ENCODE measurements at regions not wholly inside any gene's neighbourhood (a gene's known extent, or its start where the extent isn't known, plus 50 kb on each side); places are given as distances from the start of the nearest gene placed in this dataset.

- TF ChIP-seq POLR2A (IDR thresholded peaks at IDR 0.05; ENCODE audit: low read length) (no peak), GATA1 (IDR thresholded peaks at IDR 0.05; ENCODE audit: low read depth, low read length) (no peak)
Measured at GRCh38 chr5:108636135-108636853, 111.4 kb upstream of the FER start.

All from erythroblast (primary cell).